ENCODE measurements at regions not wholly inside any gene's neighbourhood (a gene's known extent, or its start where the extent isn't known, plus 50 kb on each side); places are given as distances from the start of the nearest gene placed in this dataset.

DNA sequence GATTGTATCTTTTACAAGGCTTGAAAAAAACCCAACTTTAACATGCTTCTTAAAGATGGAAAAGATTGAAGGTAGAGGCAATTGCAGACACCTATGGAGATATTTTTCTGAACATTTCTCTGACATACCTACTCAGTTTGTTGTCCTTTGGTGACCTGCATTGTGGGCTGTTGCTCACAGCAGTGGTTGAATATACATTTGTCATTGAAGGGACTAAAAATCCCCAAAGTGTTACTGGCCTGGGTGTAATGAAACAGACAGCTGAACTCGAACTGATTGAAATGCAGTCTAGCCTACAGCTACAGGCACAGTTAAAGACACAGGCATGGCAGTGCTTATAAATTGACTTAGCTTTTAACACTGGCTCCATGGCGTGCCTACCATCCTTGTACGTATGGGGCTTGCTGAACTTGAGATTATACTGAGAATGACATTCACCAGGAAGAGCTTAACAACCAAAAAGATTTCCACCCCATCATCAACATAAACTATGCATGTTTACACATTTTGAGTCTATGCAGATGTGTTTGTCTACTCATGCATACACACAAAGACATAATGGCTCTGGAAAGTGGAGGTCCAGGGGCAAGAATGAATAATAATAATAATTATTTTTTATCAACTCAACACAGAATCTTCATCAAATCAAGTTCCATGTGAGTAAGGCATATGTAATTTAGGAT, 83.2 kb upstream of the NOX3 start:
- TF ChIP-seq, protein P1, sequence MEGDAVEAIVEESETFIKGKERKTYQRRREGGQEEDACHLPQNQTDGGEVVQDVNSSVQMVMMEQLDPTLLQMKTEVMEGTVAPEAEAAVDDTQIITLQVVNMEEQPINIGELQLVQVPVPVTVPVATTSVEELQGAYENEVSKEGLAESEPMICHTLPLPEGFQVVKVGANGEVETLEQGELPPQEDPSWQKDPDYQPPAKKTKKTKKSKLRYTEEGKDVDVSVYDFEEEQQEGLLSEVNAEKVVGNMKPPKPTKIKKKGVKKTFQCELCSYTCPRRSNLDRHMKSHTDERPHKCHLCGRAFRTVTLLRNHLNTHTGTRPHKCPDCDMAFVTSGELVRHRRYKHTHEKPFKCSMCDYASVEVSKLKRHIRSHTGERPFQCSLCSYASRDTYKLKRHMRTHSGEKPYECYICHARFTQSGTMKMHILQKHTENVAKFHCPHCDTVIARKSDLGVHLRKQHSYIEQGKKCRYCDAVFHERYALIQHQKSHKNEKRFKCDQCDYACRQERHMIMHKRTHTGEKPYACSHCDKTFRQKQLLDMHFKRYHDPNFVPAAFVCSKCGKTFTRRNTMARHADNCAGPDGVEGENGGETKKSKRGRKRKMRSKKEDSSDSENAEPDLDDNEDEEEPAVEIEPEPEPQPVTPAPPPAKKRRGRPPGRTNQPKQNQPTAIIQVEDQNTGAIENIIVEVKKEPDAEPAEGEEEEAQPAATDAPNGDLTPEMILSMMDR (IDR thresholded peaks at IDR 0.05) = no peak
- TF ChIP-seq POLR2A (IDR thresholded peaks at IDR 0.05) = no peak
- no peak for TF ChIP-seq EP300 (IDR thresholded peaks at IDR 0.05)

Data from upper lobe of left lung (tissue), 4 donors.